GM21447 (cell line): ENCODE measurements at regions not wholly inside any gene's neighbourhood (a gene's known extent, or its start where the extent isn't known, plus 50 kb on each side); places are given as distances from the start of the nearest gene placed in this dataset.
A peak's percentile ranks its signal among the peaks of the same experiment; 100 is the strongest.

Source experiments
- ATAC-seq: cut with Tn5 transposase; IDR thresholded peaks from one replicate; pipeline ENCODE4 v1.9.1; 2021; ENCODE audit not compliant: unreplicated experiment

GRCh38 chr3:157639756-157640426 is 136.7 kb upstream of the VEPH1 start:
- no peak for ATAC-seq

DNA sequence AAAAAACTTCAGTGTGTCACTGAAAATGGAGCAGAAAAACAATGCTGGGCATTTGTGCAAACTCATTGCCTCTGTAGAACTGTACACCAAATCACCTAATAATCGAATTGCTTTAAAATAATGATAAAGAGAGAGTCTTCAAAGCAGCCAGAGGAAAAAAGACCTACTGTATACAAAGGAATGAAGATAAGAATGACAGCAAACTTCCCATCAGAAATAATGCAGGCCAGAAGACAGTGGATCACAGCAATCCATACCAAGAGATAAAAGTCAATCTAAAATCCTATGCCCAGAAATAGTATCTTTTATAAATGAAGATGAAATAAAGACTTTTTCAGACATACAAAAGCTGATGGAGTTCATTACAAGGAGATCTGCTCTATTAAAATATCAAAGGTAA is 134.7 kb upstream of the VEPH1 start:
- no peak for ATAC-seq

DNA sequence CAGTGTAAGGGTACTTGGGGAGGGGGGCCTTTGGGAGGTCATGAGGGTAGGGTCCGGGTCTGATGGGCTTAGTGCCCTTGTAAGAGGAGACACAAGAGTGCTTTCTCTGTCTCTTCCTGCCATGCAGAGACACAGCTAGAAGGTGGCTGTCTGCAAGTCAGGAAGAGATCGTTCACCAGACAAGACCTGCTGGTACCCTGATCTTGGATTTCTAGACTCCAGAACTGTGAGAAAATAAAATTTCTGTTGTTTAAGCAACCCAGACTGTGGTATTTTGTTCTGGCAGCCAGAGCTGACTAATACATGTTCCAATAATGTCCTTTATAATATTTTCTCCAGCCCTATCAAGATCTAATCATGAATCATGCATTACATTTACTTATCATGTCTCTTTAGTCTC is 130.0 kb upstream of the VEPH1 start:
- ATAC-seq: no peak

DNA sequence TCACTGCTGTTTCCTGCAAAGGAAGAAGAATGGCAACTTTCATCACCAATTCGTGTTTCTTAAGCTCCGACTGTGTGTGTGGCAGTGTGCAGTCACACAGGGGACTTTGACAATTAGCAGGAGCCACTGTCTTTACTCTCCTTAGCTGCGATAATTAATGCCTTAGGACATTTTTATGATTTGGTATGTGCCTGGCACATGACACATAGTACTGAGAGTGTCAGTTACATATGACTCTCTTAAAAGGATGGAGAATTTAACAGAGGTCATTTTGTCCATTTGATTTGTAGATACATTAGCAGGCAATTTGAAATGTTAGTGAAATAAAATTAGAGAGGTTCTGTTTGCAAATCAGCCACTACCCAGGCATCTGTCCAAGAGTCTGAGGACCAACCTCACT is 128.9 kb upstream of the VEPH1 start:
- ATAC-seq: no peak

- ATAC-seq: no peak
Measured at GRCh38 chr3:157631478-157631877, 128.3 kb upstream of the VEPH1 start.

- no peak for ATAC-seq
Measured at GRCh38 chr3:157626817-157627216, 123.6 kb upstream of the VEPH1 start.

DNA sequence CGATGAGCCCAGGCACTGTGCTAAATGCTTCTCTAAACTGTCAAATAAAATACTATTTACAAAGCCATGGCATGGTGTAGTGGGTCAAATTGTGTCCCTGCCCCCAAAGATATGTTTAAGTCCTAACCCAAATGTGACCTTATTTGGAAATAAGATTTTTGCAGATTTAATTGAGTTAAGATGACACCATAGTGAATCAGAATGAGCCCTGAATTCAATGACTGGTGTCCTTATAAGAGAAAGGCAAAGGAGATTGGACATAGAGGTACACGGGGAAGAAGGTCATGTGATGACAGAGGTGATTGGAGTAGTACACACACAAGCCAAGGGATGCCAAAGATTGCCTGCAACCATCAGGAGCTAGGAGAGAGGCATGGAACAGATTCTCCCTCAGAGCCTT is 121.6 kb upstream of the VEPH1 start:
- ATAC-seq: no peak

DNA sequence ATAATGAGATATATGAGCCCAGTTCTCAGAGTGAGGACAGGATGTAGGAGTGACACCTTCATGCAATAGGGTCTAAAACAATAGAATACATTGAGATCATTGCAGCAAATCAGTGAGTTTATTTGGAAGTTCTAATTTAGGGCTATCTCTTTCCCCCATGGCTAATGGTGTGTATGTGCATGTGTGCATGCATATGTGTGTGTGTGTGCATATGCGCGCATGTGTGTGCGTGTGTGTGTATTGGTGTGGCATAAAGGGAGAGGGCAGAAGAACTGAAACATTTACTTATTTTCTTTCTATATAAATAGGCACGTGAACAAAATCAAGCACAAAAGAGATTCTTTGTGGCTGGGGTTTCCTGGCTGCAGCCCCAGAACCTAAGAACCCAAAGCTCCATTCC is 115.7 kb upstream of the VEPH1 start:
- ATAC-seq: no peak

DNA sequence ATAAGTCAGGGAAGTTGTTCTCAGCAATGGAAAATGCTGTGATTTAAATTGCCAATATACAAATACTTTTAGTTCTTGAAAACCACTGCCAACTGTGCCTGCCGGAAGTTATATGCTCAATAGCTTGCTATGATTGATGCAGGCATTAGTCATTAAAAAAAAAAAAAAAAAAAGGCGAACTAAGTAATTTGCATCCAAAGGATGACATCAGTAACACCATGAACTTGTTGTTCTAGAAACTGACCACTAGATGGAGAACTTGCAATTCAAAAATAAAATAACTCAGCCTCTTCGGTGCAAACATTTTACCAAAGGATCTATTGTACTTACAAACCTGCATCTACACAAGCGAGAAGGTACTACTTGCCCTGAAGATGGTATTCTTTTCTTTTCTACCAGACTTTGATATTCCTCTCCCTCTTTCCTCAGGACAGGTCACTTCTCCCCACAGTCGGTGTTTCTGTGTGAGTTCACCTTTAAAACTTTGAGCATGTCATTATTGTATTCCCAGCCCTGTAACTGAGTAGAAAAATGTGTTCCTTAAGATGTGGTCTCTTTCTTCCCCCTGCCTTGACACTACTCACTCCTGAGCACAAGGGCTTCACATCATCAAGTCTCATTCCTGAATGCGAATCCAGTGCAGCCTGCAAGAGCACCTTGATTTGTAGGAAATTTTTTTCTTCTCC is 115.0 kb upstream of the VEPH1 start:
- peak; percentile 88 for ATAC-seq

GRCh38 chr3:157614896-157615295 is 111.7 kb upstream of the VEPH1 start:
- no peak for ATAC-seq

- no peak for ATAC-seq
Measured at GRCh38 chr3:157611536-157612076, 108.4 kb upstream of the VEPH1 start.

DNA sequence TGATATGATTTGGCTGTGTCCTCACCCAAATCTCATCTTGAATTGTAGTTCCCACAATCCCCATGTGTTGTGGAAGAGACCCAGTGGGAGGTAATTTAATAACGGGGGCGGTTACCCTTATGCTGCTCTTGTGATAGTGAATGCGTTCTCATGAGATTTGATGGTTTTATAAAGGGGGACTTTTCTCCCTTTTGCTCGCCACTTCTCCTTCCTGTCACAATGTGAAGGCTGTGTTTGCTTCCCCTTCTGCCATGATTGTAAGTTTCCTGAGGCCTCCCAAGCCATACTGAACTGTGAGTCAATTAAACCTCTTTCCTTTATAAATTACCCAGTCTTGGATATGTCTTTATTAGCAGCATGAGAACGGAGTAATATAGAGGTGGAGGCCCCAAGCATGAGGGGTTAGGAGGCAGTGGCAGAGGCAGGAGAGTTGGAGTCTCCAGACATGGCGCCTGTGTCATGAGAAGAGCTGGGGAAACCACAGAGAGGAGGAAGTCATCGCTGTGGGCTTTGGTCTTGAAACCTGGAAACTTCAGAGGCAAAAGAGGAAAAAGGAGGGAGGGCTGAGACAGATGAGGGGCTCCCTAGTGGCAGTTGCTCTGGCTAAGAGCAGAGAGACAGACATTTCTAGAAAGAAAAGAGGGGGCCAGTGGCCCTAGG is 107.8 kb upstream of the VEPH1 start:
- no peak for ATAC-seq

- no peak for ATAC-seq
Measured at GRCh38 chr3:157607826-157608405, 104.7 kb upstream of the VEPH1 start.

DNA sequence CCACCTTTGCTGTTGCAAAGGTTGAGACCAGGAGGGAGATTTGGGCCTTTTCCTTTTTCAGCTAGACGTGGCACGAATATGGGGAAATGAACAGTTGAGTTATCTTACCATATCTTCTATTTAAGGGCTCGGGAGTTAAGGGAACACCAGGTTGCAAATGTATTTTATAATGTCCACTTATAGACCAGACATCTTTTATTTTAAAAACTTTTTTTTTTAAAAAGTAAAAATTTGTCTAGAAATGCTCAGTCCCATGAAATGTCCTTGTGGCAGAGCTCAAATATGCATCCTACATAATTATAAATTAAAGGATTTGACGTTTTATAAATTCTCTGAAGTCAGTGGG is 103.6 kb upstream of the VEPH1 start:
- no peak for ATAC-seq

- peak; percentile 92 for ATAC-seq
Measured at GRCh38 chr3:157606011-157606851, 103.0 kb upstream of the VEPH1 start.

GRCh38 chr3:157605356-157605755 is 102.1 kb upstream of the VEPH1 start:
- ATAC-seq: no peak

DNA sequence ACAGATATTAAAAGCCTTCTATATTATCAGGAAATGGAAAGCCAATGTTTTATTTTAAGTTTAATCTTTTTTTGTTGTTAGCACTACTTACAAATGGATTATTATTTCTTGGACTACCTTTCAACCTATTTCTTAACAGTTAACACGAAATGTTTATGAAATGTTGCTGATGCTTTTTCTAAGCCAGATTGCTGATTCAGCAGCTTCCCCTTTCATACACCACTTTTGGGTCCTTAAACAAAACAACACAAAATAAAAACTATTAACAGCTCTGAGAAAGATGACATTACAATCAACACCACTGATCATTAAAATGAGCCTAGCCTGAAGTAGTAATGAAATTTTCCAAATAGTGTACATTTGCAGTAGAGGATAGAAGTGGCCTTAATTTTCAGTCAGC is 99.2 kb upstream of the VEPH1 start:
- no peak for ATAC-seq

DNA sequence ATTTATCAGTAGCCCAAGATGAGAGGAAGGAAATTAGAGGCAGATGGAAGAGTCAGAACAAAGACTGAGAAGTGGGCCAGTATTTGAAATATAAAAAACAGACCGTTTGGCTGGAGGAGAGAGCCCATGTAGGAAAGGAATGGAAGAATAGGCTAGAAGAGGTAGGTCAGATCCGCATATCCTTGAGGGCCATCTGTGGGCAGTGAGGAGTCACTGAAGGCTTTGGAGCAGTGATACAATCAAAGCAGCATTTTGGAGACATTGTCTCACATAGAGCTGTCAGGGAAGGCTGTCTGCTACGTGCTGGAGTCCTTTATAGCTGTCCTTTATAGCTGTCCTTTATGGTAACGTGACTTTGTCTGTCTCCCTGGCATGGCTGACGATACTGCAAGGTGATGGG is 92.0 kb upstream of the VEPH1 start:
- ATAC-seq: no peak

DNA sequence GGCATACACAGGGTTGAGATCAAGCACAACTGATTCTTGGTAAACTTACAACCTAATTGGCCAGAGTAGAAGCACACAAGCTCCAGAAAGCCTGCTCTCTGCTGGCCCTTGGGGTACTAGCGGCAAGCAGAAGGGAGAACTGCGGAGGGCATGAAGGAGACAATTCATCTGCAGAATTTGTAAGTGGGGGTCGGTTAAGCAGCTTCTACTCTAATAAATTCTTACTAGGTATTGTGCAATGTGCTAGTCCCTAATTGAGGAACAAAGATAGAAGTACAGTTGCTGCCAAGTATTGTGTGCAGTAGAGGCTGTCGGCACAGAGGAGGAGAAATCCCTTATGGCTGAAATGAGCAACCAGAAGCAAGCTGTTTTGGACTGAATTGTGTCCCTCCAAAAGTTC is 91.2 kb upstream of the VEPH1 start:
- ATAC-seq: no peak

DNA sequence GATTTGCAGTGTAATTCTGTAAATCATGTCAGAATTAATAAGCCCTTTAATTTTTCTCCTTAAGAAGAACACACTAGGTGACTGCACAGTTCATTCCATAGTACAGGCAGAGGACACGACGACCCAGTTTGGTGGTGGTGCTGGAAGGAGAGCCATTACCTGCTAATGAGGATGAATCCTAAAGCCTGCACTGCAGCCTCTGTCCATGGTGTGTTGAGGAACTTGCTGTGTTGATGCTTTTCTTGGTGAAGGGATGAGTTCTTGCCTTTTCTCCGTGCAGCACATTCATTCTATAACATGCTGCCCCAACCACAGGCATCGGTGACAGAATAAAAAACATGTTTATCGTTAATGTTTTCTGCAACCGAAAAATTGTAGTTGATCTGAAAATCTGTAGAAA is 89.6 kb upstream of the VEPH1 start:
- no peak for ATAC-seq

DNA sequence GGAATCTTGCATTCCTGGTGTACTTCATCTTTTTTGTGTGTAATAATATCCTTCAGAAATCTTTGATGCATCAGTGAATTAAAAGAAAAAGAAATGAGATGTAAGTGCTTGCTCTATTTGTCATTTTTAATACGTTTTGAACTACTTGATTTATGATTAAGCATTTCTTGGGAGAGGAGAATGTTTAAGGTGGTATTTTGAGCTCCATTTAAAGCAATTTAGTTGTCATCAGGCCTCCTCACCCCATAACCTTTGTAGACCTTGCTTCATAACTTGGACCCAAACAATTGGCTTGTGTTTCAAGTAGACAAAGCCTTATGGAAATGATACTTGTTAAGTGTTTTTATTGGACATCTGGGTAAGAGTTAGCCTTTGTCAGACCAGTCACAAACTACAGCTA is 87.1 kb upstream of the VEPH1 start:
- no peak for ATAC-seq
